Epithelial cell of esophagus (primary cell): ENCODE measurements at regions not wholly inside any gene's neighbourhood (a gene's known extent, or its start where the extent isn't known, plus 50 kb on each side); places are given as distances from the start of the nearest gene placed in this dataset.
"Not testable (repeated sequence)": the region's sequence is repeated elsewhere in the genome, so short reads cannot be mapped to it uniquely, and the experiment has no call there.

Experiments
- DNase-seq: peaks from one replicate; pipeline ENCODE4 v3.0.0; 2010; ENCODE audit warnings: low read depth
- H3K4me3 ChIP-seq: 2 replicates; pipeline ENCODE4 v1.5.1; 2011; ENCODE audit warnings: mild to moderate bottlenecking, low read length, control low read depth
- CTCF ChIP-seq: IDR thresholded peaks from 2 replicates; pipeline ENCODE4 v1.5.1; 2011; ENCODE audit warnings: low read depth, mild to moderate bottlenecking, low read length, control low read depth, inconsistent platforms; ENCODE audit not compliant: insufficient read depth; ENCODE audit errors: missing control alignments

GRCh38 chr19:20453425-20453935 lies 112.1 kb downstream of the ZNF737 start:
- no peak for DNase-seq
- no peak for TF ChIP-seq CTCF
- no peak overlapping the region for H3K4me3 ChIP-seq

- no peak overlapping the region for H3K4me3 ChIP-seq
- TF ChIP-seq CTCF: no peak
- no peak for DNase-seq
Observed at GRCh38 chr19:20444202-20444885, 121.2 kb downstream of the ZNF737 start.

- DNase-seq, H3K4me3 ChIP-seq: not testable (repeated sequence)
Observed at GRCh38 chr19:20432266-20432842, 133.2 kb downstream of the ZNF737 start.

GRCh38 chr19:20431826-20432225 lies 133.8 kb downstream of the ZNF737 start:
- TF ChIP-seq CTCF: no peak
- no peak overlapping the region for H3K4me3 ChIP-seq
- no peak for DNase-seq

GRCh38 chr19:20423381-20424197 lies 142.0 kb downstream of the ZNF737 start:
- peak overlapping the region; percentile 73 for H3K4me3 ChIP-seq
- TF ChIP-seq CTCF: no peak
- peak; percentile 64 for DNase-seq

GRCh38 chr19:20422216-20423205 lies 143.1 kb downstream of the ZNF737 start:
- DNase-seq: no peak
- peak overlapping the region; percentile 73 for H3K4me3 ChIP-seq
- TF ChIP-seq CTCF: no peak
